Adipocyte (in vitro differentiated cells): ENCODE measurements at regions not wholly inside any gene's neighbourhood (a gene's known extent, or its start where the extent isn't known, plus 50 kb on each side); places are given as distances from the start of the nearest gene placed in this dataset.
"Not testable (repeated sequence)": the region's sequence is repeated elsewhere in the genome, so short reads cannot be mapped to it uniquely, and the experiment has no call there.

Experiments used
- DNase-seq: peaks from one replicate; pipeline ENCODE4 v3.0.0-alpha.2; 2015; ENCODE audit warnings: low read depth
- H3K27me3 ChIP-seq: replicated peaks from 2 replicates; pipeline ENCODE4 v1.7.0; 2013; ENCODE audit warnings: mild to moderate bottlenecking, low read length, moderate library complexity; ENCODE audit not compliant: control insufficient read depth, insufficient read depth
- H3K36me3 ChIP-seq: 2 replicates; pipeline ENCODE4 v1.7.0; 2013; ENCODE audit warnings: low read length, mild to moderate bottlenecking, moderate library complexity; ENCODE audit not compliant: control insufficient read depth, insufficient read depth, severe bottlenecking
- H3K4me1 ChIP-seq: 2 replicates; pipeline ENCODE4 v1.7.0; 2013; ENCODE audit warnings: mild to moderate bottlenecking, low read length, moderate library complexity; ENCODE audit not compliant: control insufficient read depth, insufficient read depth
- H3K4me3 ChIP-seq: 2 replicates; pipeline ENCODE4 v1.7.0; 2013; ENCODE audit warnings: mild to moderate bottlenecking, low read length, moderate library complexity
- H3K9ac ChIP-seq: 2 replicates; pipeline ENCODE4 v1.7.0; 2013; ENCODE audit warnings: mild to moderate bottlenecking, low read length, moderate library complexity
- H3K9me3 ChIP-seq: 2 replicates; pipeline ENCODE4 v1.7.0; 2013; ENCODE audit warnings: mild to moderate bottlenecking, low read length, moderate library complexity; ENCODE audit not compliant: control insufficient read depth

- no peak overlapping the region for H3K4me3 ChIP-seq
- no peaks in the 10 kb centered on the region for H3K36me3 ChIP-seq
- H3K9me3 ChIP-seq = peaks cover 7% of the 10 kb centered on the region
- DNase-seq = no peak
- no peak overlapping the region for H3K9ac ChIP-seq
- no peaks in the 10 kb centered on the region for H3K4me1 ChIP-seq
- H3K27me3 ChIP-seq = no peaks in the 10 kb centered on the region
These were observed 1135.8 kb upstream of the ACVR2A start for GRCh38 chr2:146709004-146709403.

DNA sequence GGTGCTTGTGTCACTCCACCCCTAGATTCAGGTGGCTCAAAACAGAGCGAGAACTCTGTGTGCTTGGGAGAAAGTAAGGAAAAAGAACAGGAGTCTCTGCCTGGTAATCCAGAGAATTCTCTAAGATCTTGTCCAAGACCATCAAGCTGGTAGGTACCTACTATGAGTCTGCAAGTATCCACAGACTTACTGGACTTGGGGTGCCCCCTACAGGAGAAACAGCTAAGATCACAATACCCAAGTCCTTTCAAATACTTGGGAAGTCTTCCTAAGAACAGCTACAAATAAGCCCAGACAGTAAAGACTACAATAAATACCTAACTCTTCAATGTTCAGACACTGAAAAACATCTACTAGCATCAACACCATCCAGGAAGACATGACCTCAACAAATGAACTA is 1143.6 kb upstream of the ACVR2A start:
- no peaks in the 10 kb centered on the region for H3K4me1 ChIP-seq
- DNase-seq = no peak
- H3K36me3 ChIP-seq = no peaks in the 10 kb centered on the region
- no peaks in the 10 kb centered on the region for H3K27me3 ChIP-seq
- peaks cover 31% of the 10 kb centered on the region for H3K9me3 ChIP-seq
- no peak overlapping the region for H3K9ac ChIP-seq
- H3K4me3 ChIP-seq = no peak overlapping the region

- H3K9ac ChIP-seq = no peak overlapping the region
- H3K9me3 ChIP-seq = peaks cover 14% of the 10 kb centered on the region
- no peaks in the 10 kb centered on the region for H3K36me3 ChIP-seq
- no peaks in the 10 kb centered on the region for H3K27me3 ChIP-seq
- no peak for DNase-seq
- no peak overlapping the region for H3K4me3 ChIP-seq
- no peaks in the 10 kb centered on the region for H3K4me1 ChIP-seq
These were observed 1147.5 kb upstream of the ACVR2A start for GRCh38 chr2:146697307-146697706.

DNA sequence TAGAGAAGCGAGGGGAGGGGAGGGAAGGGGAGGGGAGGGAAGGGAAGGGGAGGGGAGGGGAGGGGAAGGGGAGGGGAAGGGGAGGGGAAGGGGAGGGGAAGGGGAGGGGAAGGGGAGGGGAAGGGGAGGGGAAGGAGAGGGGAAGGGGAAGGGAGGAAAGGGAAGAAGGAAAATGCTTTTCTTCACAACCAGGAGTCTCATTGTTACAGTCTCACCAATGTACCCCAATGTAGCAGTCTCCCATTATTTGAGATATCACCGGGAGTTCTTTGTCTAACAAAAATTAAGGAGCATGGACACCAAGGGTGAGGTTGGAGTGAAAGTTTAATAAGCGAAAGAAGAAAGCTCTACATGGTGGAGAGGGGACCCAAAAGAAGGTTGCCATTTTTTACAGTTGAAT is 1148.0 kb upstream of the ACVR2A start:
- not testable (repeated sequence) for H3K4me1 ChIP-seq, H3K9ac ChIP-seq, H3K27me3 ChIP-seq, H3K4me3 ChIP-seq, H3K9me3 ChIP-seq, H3K36me3 ChIP-seq, DNase-seq

GRCh38 chr2:146681991-146682390 is 1162.8 kb upstream of the ACVR2A start:
- H3K4me1 ChIP-seq = no peaks in the 10 kb centered on the region
- no peak overlapping the region for H3K4me3 ChIP-seq
- no peaks in the 10 kb centered on the region for H3K36me3 ChIP-seq

DNA sequence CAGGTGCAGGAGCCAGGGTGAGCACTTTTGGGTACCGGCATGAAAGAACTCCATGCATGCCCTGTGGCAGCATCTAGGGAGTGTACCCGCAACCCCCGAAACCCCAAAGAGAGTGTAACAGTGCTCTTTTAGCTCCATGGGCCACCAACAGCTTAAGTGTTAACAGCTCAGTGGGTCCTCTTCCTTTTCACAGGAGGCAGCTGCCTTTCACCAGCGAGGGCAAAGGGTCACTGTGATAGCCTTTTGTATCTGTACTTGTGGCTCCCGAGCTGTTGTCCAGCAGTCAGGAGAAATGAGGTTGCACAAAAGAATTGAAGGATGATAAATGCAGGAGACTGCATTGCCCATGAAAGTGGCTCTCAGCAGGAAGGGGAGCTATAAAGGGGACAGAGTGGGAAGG is 1166.3 kb upstream of the ACVR2A start:
- no peaks in the 10 kb centered on the region for H3K27me3 ChIP-seq
- no peak for DNase-seq
- H3K9ac ChIP-seq = no peak overlapping the region
- no peaks in the 10 kb centered on the region for H3K36me3 ChIP-seq
- no peak overlapping the region for H3K4me3 ChIP-seq
- no peaks in the 10 kb centered on the region for H3K9me3 ChIP-seq
- H3K4me1 ChIP-seq = no peaks in the 10 kb centered on the region

More at GRCh38 chr2:146681991-146682390, 1162.8 kb upstream of the ACVR2A start:
- Histone ChIP-seq H3K9ac (no peak overlapping the region), H3K27me3 (no peaks in the 10 kb centered on the region), H3K9me3 (no peaks in the 10 kb centered on the region)
- DNase-seq = no peak

DNA sequence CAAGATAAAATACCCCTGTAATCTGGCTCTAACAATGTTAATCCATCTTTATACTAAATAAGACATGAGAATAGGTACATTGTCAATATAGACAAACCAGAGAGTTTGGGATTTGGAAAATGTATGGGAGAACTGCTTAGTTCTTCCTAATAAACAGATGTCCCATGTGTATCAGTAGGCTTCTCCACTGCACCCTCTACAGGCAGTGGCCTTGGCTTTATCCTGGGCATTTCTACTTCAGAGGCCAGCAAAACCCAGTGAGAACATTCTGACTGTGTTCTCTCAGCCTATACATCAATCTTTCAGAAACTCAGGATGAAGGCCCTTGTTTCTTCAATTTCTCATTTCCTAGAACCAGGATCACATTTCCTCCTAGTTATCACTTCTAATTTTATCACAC is 1167.5 kb upstream of the ACVR2A start:
- no peak overlapping the region for H3K4me3 ChIP-seq
- H3K9me3 ChIP-seq = no peaks in the 10 kb centered on the region
- H3K9ac ChIP-seq = no peak overlapping the region
- H3K36me3 ChIP-seq = no peaks in the 10 kb centered on the region
- H3K4me1 ChIP-seq = no peaks in the 10 kb centered on the region
- H3K27me3 ChIP-seq = no peaks in the 10 kb centered on the region
- DNase-seq = no peak

DNA sequence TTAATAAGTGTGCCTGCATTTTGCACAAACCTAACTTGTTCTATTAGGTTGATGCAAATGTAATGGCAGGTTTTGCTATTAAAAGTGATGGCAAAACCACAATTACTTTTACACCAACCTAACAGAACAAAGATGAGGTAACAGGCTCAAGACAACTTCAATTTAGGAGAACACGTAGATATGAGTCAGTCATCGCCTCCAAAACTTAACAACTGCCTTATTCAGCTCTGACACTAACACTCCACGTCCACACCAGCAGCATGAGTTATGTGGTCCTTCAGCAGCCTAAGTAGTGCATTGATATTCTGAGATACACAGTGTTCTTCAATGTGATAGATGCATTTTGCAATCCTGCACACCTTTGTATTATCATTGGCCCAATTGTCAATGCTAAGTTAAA is 1175.1 kb upstream of the ACVR2A start:
- H3K4me3 ChIP-seq = no peak overlapping the region
- no peaks in the 10 kb centered on the region for H3K9me3 ChIP-seq
- H3K27me3 ChIP-seq = no peaks in the 10 kb centered on the region
- H3K4me1 ChIP-seq = no peaks in the 10 kb centered on the region
- DNase-seq = no peak
- no peak overlapping the region for H3K9ac ChIP-seq
- H3K36me3 ChIP-seq = no peaks in the 10 kb centered on the region

GRCh38 chr2:146666340-146666739 is 1178.5 kb upstream of the ACVR2A start:
- Histone ChIP-seq H3K36me3 (no peaks in the 10 kb centered on the region), H3K4me1 (no peaks in the 10 kb centered on the region), H3K9me3 (no peaks in the 10 kb centered on the region), H3K9ac (no peak overlapping the region), H3K27me3 (no peaks in the 10 kb centered on the region), H3K4me3 (no peak overlapping the region)
- peak; percentile 23 for DNase-seq

- H3K4me1 ChIP-seq = no peaks in the 10 kb centered on the region
- H3K27me3 ChIP-seq = no peaks in the 10 kb centered on the region
- DNase-seq = peak; percentile 24
- H3K9me3 ChIP-seq = no peaks in the 10 kb centered on the region
- no peak overlapping the region for H3K4me3 ChIP-seq
- no peaks in the 10 kb centered on the region for H3K36me3 ChIP-seq
- H3K9ac ChIP-seq = no peak overlapping the region
These were observed 1179.0 kb upstream of the ACVR2A start for GRCh38 chr2:146665800-146666199.

DNA sequence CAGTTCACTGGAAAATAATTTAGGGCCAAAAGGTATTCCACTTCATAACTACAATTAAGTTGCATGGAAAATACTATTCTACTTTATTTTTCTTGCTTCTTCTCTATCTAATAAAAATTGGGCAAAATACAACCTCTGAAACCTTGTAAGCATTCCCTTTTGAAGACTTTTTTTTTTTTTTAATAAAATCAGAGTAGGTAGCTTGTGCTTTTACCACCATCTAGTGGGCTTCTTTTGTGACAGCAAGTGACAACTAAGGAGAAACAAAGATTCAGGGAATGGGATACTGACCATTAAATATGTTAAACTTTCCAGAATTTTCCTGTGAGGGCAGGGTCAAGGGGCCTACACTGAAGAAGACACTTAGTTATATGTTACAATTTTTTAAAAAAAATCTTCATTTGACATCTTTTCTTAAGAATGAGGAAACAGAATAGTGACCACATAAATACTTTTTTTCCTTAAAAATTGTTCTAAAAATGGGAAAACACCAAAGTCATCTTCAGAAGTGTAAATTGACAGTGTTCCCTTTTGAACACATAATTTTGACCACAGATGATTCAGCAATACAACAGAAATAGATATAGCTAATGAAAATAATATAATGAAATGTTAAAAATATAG is 1183.2 kb upstream of the ACVR2A start:
- H3K9ac ChIP-seq = no peak overlapping the region
- peaks cover 6% of the 10 kb centered on the region for H3K9me3 ChIP-seq
- no peaks in the 10 kb centered on the region for H3K27me3 ChIP-seq
- peak; percentile 76 for DNase-seq
- H3K36me3 ChIP-seq = no peaks in the 10 kb centered on the region
- no peak overlapping the region for H3K4me3 ChIP-seq
- H3K4me1 ChIP-seq = no peaks in the 10 kb centered on the region

GRCh38 chr2:146659976-146660375 is 1184.9 kb upstream of the ACVR2A start:
- Histone ChIP-seq H3K4me1 (no peaks in the 10 kb centered on the region), H3K9ac (no peak overlapping the region), H3K36me3 (no peaks in the 10 kb centered on the region), H3K27me3 (no peaks in the 10 kb centered on the region), H3K9me3 (peaks cover 6% of the 10 kb centered on the region), H3K4me3 (no peak overlapping the region)
- DNase-seq = no peak
